Mesendoderm (in vitro differentiated cells): ENCODE measurements at regions not wholly inside any gene's neighbourhood (a gene's known extent, or its start where the extent isn't known, plus 50 kb on each side); places are given as distances from the start of the nearest gene placed in this dataset.

ENCODE experiments used
- DNase-seq: peaks from one replicate; pipeline ENCODE4 v3.0.0; 2013
- H2AK5ac ChIP-seq: 2 replicates; pipeline ENCODE4 v1.6.1; 2013; ENCODE audit warnings: low read length, inconsistent platforms
- H2BK120ac ChIP-seq: 2 replicates; pipeline ENCODE4 v1.6.1; 2013; ENCODE audit warnings: low read depth, mild to moderate bottlenecking, low read length, moderate library complexity, mixed read lengths
- H2BK15ac ChIP-seq: replicated peaks from 2 replicates; pipeline ENCODE4 v1.6.1; 2013; ENCODE audit warnings: low read depth, mild to moderate bottlenecking, moderate library complexity
- H2BK5ac ChIP-seq: 2 replicates; pipeline ENCODE4 v1.6.1; 2013; ENCODE audit warnings: low read length, inconsistent platforms
- H3K18ac ChIP-seq: 2 replicates; pipeline ENCODE4 v1.6.1; 2013; ENCODE audit warnings: mild to moderate bottlenecking, low read length, mixed read lengths
- H3K23ac ChIP-seq: one replicate; pipeline ENCODE4 v1.6.1; 2013; ENCODE audit warnings: low read length
- H3K27ac ChIP-seq: 2 replicates; pipeline ENCODE4 v1.5.1; 2013; ENCODE audit warnings: low read depth, mild to moderate bottlenecking, inconsistent platforms, low read length, moderate library complexity
- H3K27me3 ChIP-seq: 2 replicates; pipeline ENCODE4 v1.6.1; 2013; ENCODE audit warnings: low read length, control low read depth, mild to moderate bottlenecking, inconsistent platforms; ENCODE audit not compliant: insufficient read depth, poor library complexity
- H3K36me3 ChIP-seq: 2 replicates; pipeline ENCODE4 v1.6.1; 2013; ENCODE audit warnings: low read length, inconsistent platforms; ENCODE audit not compliant: control insufficient read depth, insufficient read depth
- H3K4ac ChIP-seq: one replicate; pipeline ENCODE4 v1.6.1; 2013; ENCODE audit warnings: low read depth, mild to moderate bottlenecking, low read length, moderate library complexity
- H3K4me1 ChIP-seq: 2 replicates; pipeline ENCODE4 v1.6.1; 2013; ENCODE audit warnings: low read depth, low read length, inconsistent platforms; ENCODE audit not compliant: control insufficient read depth
- H3K4me2 ChIP-seq: 2 replicates; pipeline ENCODE4 v1.6.1; 2013; ENCODE audit warnings: low read length
- H3K4me3 ChIP-seq: 2 replicates; pipeline ENCODE4 v1.5.1; 2013; ENCODE audit warnings: mild to moderate bottlenecking, low read length
- H3K56ac ChIP-seq: one replicate; pipeline ENCODE4 v1.6.1; 2013; ENCODE audit warnings: low read length
- H3K79me1 ChIP-seq: 2 replicates; pipeline ENCODE4 v1.6.1; 2013; ENCODE audit warnings: low read length, inconsistent platforms
- H3K79me2 ChIP-seq: 2 replicates; pipeline ENCODE4 v1.6.1; 2013; ENCODE audit warnings: mild to moderate bottlenecking, low read length; ENCODE audit not compliant: control insufficient read depth, insufficient read depth
- H3K9ac ChIP-seq: 2 replicates; pipeline ENCODE4 v1.6.1; 2013; ENCODE audit warnings: low read length, inconsistent platforms
- H4K5ac ChIP-seq: one replicate; pipeline ENCODE4 v1.6.1; 2013; ENCODE audit warnings: low read length
- H4K8ac ChIP-seq: one replicate; pipeline ENCODE4 v1.6.1; 2013; ENCODE audit warnings: low read depth, mild to moderate bottlenecking, control low read depth, low read length, moderate library complexity
- WGBS: extraction: QIAGEN DNeasy Blood & Tissue Kit; methylation state at CpG from one replicate; pipeline ENCODE4 v1.1.7; 2013; ENCODE audit warnings: low lambda C conversion rate, missing lambda C conversion rate; ENCODE audit not compliant: insufficient coverage; ENCODE audit errors: extremely low coverage; 5-methylcytosine and 5-hydroxymethylcytosine counted together

GRCh38 chr4:54904953-54905352 lies 220.4 kb downstream of the KDR start:
- WGBS, result no CpG with 5 or more reads among the region's 2 CpGs

GRCh38 chr4:54902976-54903375 lies 222.4 kb downstream of the KDR start:
- DNase-seq, result no peak
- Histone ChIP-seq H2BK120ac (no peak overlapping the region), H3K56ac (no peak overlapping the region), H3K4ac (no peak overlapping the region), H3K4me1 (no peaks in the 10 kb centered on the region), H3K9ac (no peak overlapping the region), H4K5ac (no peak overlapping the region), H3K27ac (no peak overlapping the region), H3K36me3 (no peaks in the 10 kb centered on the region), H3K23ac (no peak overlapping the region), H3K4me2 (no peak overlapping the region), H2BK5ac (no peak overlapping the region), H3K79me1 (no peaks in the 10 kb centered on the region), H3K4me3 (no peak overlapping the region), H3K18ac (no peak overlapping the region), H4K8ac (no peak overlapping the region), H2AK5ac (no peak overlapping the region), H2BK15ac (no peak overlapping the region), H3K79me2 (no peaks in the 10 kb centered on the region), H3K27me3 (no peaks in the 10 kb centered on the region)
- no CpG with 5 or more reads among the region's 3 CpGs for WGBS

More at GRCh38 chr4:54904953-54905352, 220.4 kb downstream of the KDR start:
- no peaks in the 10 kb centered on the region for H3K36me3 ChIP-seq
- no peaks in the 10 kb centered on the region for H3K79me2 ChIP-seq
- H3K4me3 ChIP-seq, result no peak overlapping the region
- H3K4me1 ChIP-seq, result no peaks in the 10 kb centered on the region
- no peak overlapping the region for H3K18ac ChIP-seq
- no peak overlapping the region for H3K4ac ChIP-seq
- H3K27me3 ChIP-seq, result no peaks in the 10 kb centered on the region
- no peak for DNase-seq
- no peak overlapping the region for H2BK120ac ChIP-seq
- H3K27ac ChIP-seq, result no peak overlapping the region
- no peak overlapping the region for H2BK5ac ChIP-seq
- no peak overlapping the region for H2BK15ac ChIP-seq
- no peak overlapping the region for H3K4me2 ChIP-seq
- no peak overlapping the region for H3K9ac ChIP-seq
- H3K23ac ChIP-seq, result no peak overlapping the region
- no peak overlapping the region for H4K8ac ChIP-seq
- no peak overlapping the region for H2AK5ac ChIP-seq
- H3K56ac ChIP-seq, result no peak overlapping the region
- H4K5ac ChIP-seq, result no peak overlapping the region
- H3K79me1 ChIP-seq, result no peaks in the 10 kb centered on the region

GRCh38 chr4:54902271-54902670 lies 223.1 kb downstream of the KDR start:
- Histone ChIP-seq H3K79me1 (no peaks in the 10 kb centered on the region), H2BK120ac (no peak overlapping the region), H3K4me1 (no peaks in the 10 kb centered on the region), H4K8ac (no peak overlapping the region), H3K4me2 (no peak overlapping the region), H2BK15ac (no peak overlapping the region), H3K4ac (no peak overlapping the region), H3K27ac (no peak overlapping the region), H3K79me2 (no peaks in the 10 kb centered on the region), H3K27me3 (no peaks in the 10 kb centered on the region), H3K9ac (no peak overlapping the region), H3K23ac (no peak overlapping the region), H3K4me3 (no peak overlapping the region), H4K5ac (no peak overlapping the region), H3K18ac (no peak overlapping the region), H2BK5ac (no peak overlapping the region), H3K56ac (no peak overlapping the region), H2AK5ac (no peak overlapping the region), H3K36me3 (no peaks in the 10 kb centered on the region)
- WGBS, result no CpG with 5 or more reads among the region's 1 CpG
- no peak for DNase-seq

- Histone ChIP-seq H3K4me2 (no peak overlapping the region), H3K56ac (no peak overlapping the region), H3K36me3 (no peaks in the 10 kb centered on the region), H4K5ac (no peak overlapping the region), H2BK120ac (no peak overlapping the region), H3K79me1 (no peaks in the 10 kb centered on the region), H3K9ac (no peak overlapping the region), H3K27ac (no peak overlapping the region), H3K79me2 (no peaks in the 10 kb centered on the region), H3K23ac (no peak overlapping the region), H3K4me3 (no peak overlapping the region), H2AK5ac (no peak overlapping the region), H3K18ac (no peak overlapping the region), H4K8ac (no peak overlapping the region), H2BK5ac (no peak overlapping the region), H3K4ac (no peak overlapping the region), H2BK15ac (no peak overlapping the region), H3K4me1 (no peaks in the 10 kb centered on the region), H3K27me3 (no peaks in the 10 kb centered on the region)
- no peak for DNase-seq
- no CpG with 5 or more reads among the region's 1 CpG for WGBS
Measured at GRCh38 chr4:54901202-54901601, 224.2 kb downstream of the KDR start.

GRCh38 chr4:54898656-54899340 lies 226.6 kb downstream of the KDR start:
- H3K4me1 ChIP-seq, result no peaks in the 10 kb centered on the region
- H3K4ac ChIP-seq, result no peak overlapping the region
- H3K36me3 ChIP-seq, result no peaks in the 10 kb centered on the region
- H4K8ac ChIP-seq, result no peak overlapping the region
- H3K79me2 ChIP-seq, result no peaks in the 10 kb centered on the region
- no peak overlapping the region for H2BK5ac ChIP-seq
- H3K27me3 ChIP-seq, result no peaks in the 10 kb centered on the region
- no peak overlapping the region for H3K4me3 ChIP-seq
- no peak overlapping the region for H3K27ac ChIP-seq
- H2AK5ac ChIP-seq, result no peak overlapping the region
- DNase-seq, result no peak
- H3K56ac ChIP-seq, result no peak overlapping the region
- no CpG with 5 or more reads among the region's 2 CpGs for WGBS
- H2BK120ac ChIP-seq, result no peak overlapping the region
- H3K79me1 ChIP-seq, result no peaks in the 10 kb centered on the region
- no peak overlapping the region for H4K5ac ChIP-seq
- H3K23ac ChIP-seq, result no peak overlapping the region
- H3K9ac ChIP-seq, result no peak overlapping the region
- no peak overlapping the region for H3K18ac ChIP-seq
- no peak overlapping the region for H2BK15ac ChIP-seq
- no peak overlapping the region for H3K4me2 ChIP-seq

GRCh38 chr4:54898056-54898562 lies 227.3 kb downstream of the KDR start:
- no peaks in the 10 kb centered on the region for H3K4me1 ChIP-seq
- no peak overlapping the region for H4K5ac ChIP-seq
- H3K36me3 ChIP-seq, result no peaks in the 10 kb centered on the region
- no peaks in the 10 kb centered on the region for H3K79me2 ChIP-seq
- H2BK5ac ChIP-seq, result no peak overlapping the region
- H3K9ac ChIP-seq, result no peak overlapping the region
- H3K18ac ChIP-seq, result no peak overlapping the region
- no peak overlapping the region for H3K4ac ChIP-seq
- no peak overlapping the region for H2BK120ac ChIP-seq
- WGBS, result no CpG with 5 or more reads among the region's 1 CpG
- no peaks in the 10 kb centered on the region for H3K27me3 ChIP-seq
- H3K27ac ChIP-seq, result no peak overlapping the region
- no peak overlapping the region for H2BK15ac ChIP-seq
- no peak overlapping the region for H3K56ac ChIP-seq
- no peak overlapping the region for H3K4me3 ChIP-seq
- H4K8ac ChIP-seq, result no peak overlapping the region
- H3K23ac ChIP-seq, result no peak overlapping the region
- DNase-seq, result no peak
- H3K79me1 ChIP-seq, result no peaks in the 10 kb centered on the region
- H3K4me2 ChIP-seq, result no peak overlapping the region
- H2AK5ac ChIP-seq, result no peak overlapping the region
